B cell (primary cell): ENCODE measurements at regions not wholly inside any gene's neighbourhood (a gene's known extent, or its start where the extent isn't known, plus 50 kb on each side); places are given as distances from the start of the nearest gene placed in this dataset.

ENCODE experiments used
- ATAC-seq: fragments of 200-7000 bp; cut with Tn5 transposase; one replicate; pipeline ENCODE4 v1.10.0; 2021; ENCODE audit warnings: low read depth, mild to moderate bottlenecking, moderate number of reproducible peaks, moderate library complexity
- CTCF ChIA-PET: fragments of 350-600 bp; sonication (Branson Sonifier 250); formaldehyde crosslinking; loops from one replicate; lab custom pipeline; 2021; ENCODE audit warnings: antibody characterized with exemption, inconsistent platforms; lab: Charles Lee
- POLR2A ChIA-PET: fragments of 350-600 bp; sonication (Branson Sonifier 250); formaldehyde crosslinking; loops from one replicate; lab custom pipeline; 2021; ENCODE audit warnings: antibody characterized with exemption; lab: Charles Lee
- DNase-seq: peaks from one replicate; pipeline ENCODE4 v3.0.0; 2013
- H2AFZ ChIP-seq: 2 replicates; pipeline ENCODE4 v1.6.1; 2012; ENCODE audit warnings: mild to moderate bottlenecking, low read depth, low read length; ENCODE audit not compliant: insufficient read depth, poor library complexity, severe bottlenecking
- H3K27ac ChIP-seq, 2 donors: 1 replicate in 1 of 2; 2 replicates in 1 of 2; pipeline ENCODE4 v1.5.1; 2012 to 2013; ENCODE audit warnings: low read length in 2 of 2, mild to moderate bottlenecking in 2 of 2, moderate library complexity in 1 of 2
- H3K27me3 ChIP-seq, 4 experiments: fragments of 200-600 bp in 1 of 4; sonication (generic) in 1 of 4; replicated peaks in 1 of 4; 1 replicate in 2 of 4; 2 replicates in 2 of 4; pipeline versions ENCODE4 v1.6.1 to v1.7.0; 2013 to 2016; ENCODE audit warnings: low read length in 3 of 4, mild to moderate bottlenecking in 2 of 4, mixed read lengths in 1 of 4, moderate library complexity in 1 of 4; ENCODE audit not compliant: insufficient read depth in 4 of 4, control insufficient read depth in 3 of 4; ENCODE audit errors: control extremely low read depth in 1 of 4
- H3K36me3 ChIP-seq, 2 experiments: replicated peaks in 1 of 2; 1 replicate in 1 of 2; 2 replicates in 1 of 2; pipeline versions ENCODE4 v1.6.1 to v1.7.1; 2013; ENCODE audit warnings: low read length in 1 of 2; ENCODE audit not compliant: insufficient read depth in 2 of 2, control insufficient read depth in 1 of 2; ENCODE audit errors: control extremely low read depth in 1 of 2, extremely low read depth in 1 of 2
- H3K4me1 ChIP-seq, 2 donors: fragments of 200-600 bp in 1 of 2; sonication (generic) in 1 of 2; 1 replicate in 1 of 2; 2 replicates in 1 of 2; pipeline versions ENCODE4 v1.5.1 to v1.6.1; 2013 to 2017; ENCODE audit warnings: low read length in 2 of 2; ENCODE audit not compliant: control insufficient read depth in 2 of 2, insufficient read depth in 2 of 2
- H3K4me2 ChIP-seq: replicated peaks from 2 replicates; pipeline ENCODE3; 2012; ENCODE audit warnings: mild to moderate bottlenecking, low read depth, low read length; ENCODE audit not compliant: poor library complexity, severe bottlenecking
- H3K4me3 ChIP-seq, 5 experiments: fragments of 200-600 bp in 1 of 5; sonication (generic) in 1 of 5; 1 replicate in 3 of 5; 2 replicates in 2 of 5; pipeline versions ENCODE4 v1.5.1 to v1.7.0; 2011 to 2016; ENCODE audit warnings: low read length in 4 of 5, mild to moderate bottlenecking in 4 of 5, low read depth in 2 of 5, control low read depth in 1 of 5, moderate library complexity in 1 of 5; ENCODE audit not compliant: insufficient read depth in 1 of 5; ENCODE audit errors: control extremely low read depth in 1 of 5, extremely low read depth in 1 of 5
- H3K79me2 ChIP-seq: fragments of 200-600 bp; sonication (generic); one replicate; pipeline ENCODE4 v1.6.0; 2016; ENCODE audit warnings: low read length; ENCODE audit not compliant: control insufficient read depth, insufficient read depth
- H3K9ac ChIP-seq: fragments of 200-600 bp; sonication (generic); 2 replicates; pipeline ENCODE4 v1.6.1; 2017; ENCODE audit warnings: mild to moderate bottlenecking, low read length, moderate library complexity
- H3K9me3 ChIP-seq, 3 donors: one replicate each; pipeline versions ENCODE4 v1.6.1 to v1.7.1; 2013; ENCODE audit warnings: low read length in 2 of 3; ENCODE audit not compliant: control insufficient read depth in 2 of 3, insufficient read depth in 1 of 3; ENCODE audit errors: control extremely low read depth in 1 of 3
- H4K20me1 ChIP-seq: 2 replicates; pipeline ENCODE4 v1.6.0; 2012; ENCODE audit warnings: mild to moderate bottlenecking, low read length; ENCODE audit not compliant: insufficient read depth, control insufficient read depth, poor library complexity, severe bottlenecking
- H3K27ac Mint-ChIP-seq: one replicate; pipeline ENCODE4 v1.8.0; 2021; ENCODE audit warnings: mixed read lengths
- H3K27me3 Mint-ChIP-seq: one replicate; pipeline ENCODE4 v1.8.0; 2021; ENCODE audit warnings: mixed read lengths
- H3K4me1 Mint-ChIP-seq: one replicate; pipeline ENCODE4 v1.8.0; 2021; ENCODE audit warnings: mixed read lengths
- H3K4me3 Mint-ChIP-seq: one replicate; pipeline ENCODE4 v1.8.0; 2021; ENCODE audit warnings: mixed read lengths
- H3K9me3 Mint-ChIP-seq: one replicate; pipeline ENCODE4 v1.8.0; 2022; ENCODE audit warnings: mixed read lengths; ENCODE audit not compliant: insufficient read depth
- EZH2 ChIP-seq: IDR thresholded peaks from 2 replicates; pipeline ENCODE4 v1.6.1; 2012; ENCODE audit warnings: borderline replicate concordance, low read depth, mild to moderate bottlenecking, moderate library complexity, low read length; ENCODE audit not compliant: insufficient read depth, poor library complexity, severe bottlenecking
- WGBS: methylation state at CpG from one replicate; pipeline ENCODE4 v1.1.5; 2013; ENCODE audit warnings: missing lambda C conversion rate; ENCODE audit not compliant: insufficient coverage; 5-methylcytosine and 5-hydroxymethylcytosine counted together
- intact Hi-C: fragments of 100-400 bp; cut with micrococcal nuclease; formaldehyde crosslinking; loops from one replicate; pipeline ENCODE4 v1.10.0; 2022
- TF ChIP-seq, protein P1 (sequence below): fragments of 200-600 bp; IDR thresholded peaks from one replicate; pipeline ENCODE4 v1.8.0; 2022; ENCODE audit warnings: antibody characterized with exemption, mild to moderate bottlenecking

DNA sequence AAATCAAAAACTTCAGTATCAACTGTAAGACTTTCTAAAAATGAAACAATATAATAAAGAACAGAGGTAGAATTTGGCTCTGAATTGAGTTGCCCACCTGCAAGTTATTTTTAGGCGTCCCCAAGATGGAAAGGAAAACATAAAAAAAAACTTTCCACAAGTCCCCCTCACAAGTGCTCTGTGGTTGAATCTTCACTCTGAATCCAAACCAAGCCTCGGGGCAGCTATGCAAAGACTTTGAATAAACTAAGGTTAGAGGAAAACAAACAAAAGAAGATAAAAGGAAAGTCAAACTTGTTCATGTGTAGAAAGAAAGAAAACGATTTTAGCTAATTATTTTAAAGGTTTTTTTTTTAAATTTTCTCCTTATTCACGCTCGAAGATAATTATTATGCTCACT, 372.4 kb upstream of the SLIT2 start:
- no peak overlapping the region for H3K27ac ChIP-seq
- no peaks in the 10 kb centered on the region for H3K27me3 Mint-ChIP-seq
- H3K27ac Mint-ChIP-seq = no peak overlapping the region
- no peaks in the 10 kb centered on the region for H3K4me1 ChIP-seq
- H3K9ac ChIP-seq = no peak overlapping the region
- no peaks in the 10 kb centered on the region for H3K36me3 ChIP-seq
- H3K4me1 Mint-ChIP-seq = no peaks in the 10 kb centered on the region
- no peak overlapping the region for H3K4me3 ChIP-seq
- POLR2A ChIA-PET = no interaction called here
- H3K4me2 ChIP-seq = no peak overlapping the region
- DNase-seq (no peak), ATAC-seq (no peak)
- CTCF ChIA-PET = no interaction called here
- H4K20me1 ChIP-seq = no peaks in the 10 kb centered on the region
- no peak overlapping the region for H3K4me3 Mint-ChIP-seq
- H3K79me2 ChIP-seq = no peaks in the 10 kb centered on the region
- TF ChIP-seq, protein P1, sequence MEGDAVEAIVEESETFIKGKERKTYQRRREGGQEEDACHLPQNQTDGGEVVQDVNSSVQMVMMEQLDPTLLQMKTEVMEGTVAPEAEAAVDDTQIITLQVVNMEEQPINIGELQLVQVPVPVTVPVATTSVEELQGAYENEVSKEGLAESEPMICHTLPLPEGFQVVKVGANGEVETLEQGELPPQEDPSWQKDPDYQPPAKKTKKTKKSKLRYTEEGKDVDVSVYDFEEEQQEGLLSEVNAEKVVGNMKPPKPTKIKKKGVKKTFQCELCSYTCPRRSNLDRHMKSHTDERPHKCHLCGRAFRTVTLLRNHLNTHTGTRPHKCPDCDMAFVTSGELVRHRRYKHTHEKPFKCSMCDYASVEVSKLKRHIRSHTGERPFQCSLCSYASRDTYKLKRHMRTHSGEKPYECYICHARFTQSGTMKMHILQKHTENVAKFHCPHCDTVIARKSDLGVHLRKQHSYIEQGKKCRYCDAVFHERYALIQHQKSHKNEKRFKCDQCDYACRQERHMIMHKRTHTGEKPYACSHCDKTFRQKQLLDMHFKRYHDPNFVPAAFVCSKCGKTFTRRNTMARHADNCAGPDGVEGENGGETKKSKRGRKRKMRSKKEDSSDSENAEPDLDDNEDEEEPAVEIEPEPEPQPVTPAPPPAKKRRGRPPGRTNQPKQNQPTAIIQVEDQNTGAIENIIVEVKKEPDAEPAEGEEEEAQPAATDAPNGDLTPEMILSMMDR = no peak
- no peak for TF ChIP-seq EZH2
- WGBS = no CpG with 5 or more reads among the region's 5 CpGs
- H2AFZ ChIP-seq = no peak overlapping the region
- intact Hi-C loops = no loop called here
- peaks cover 5% of the 10 kb centered on the region for H3K9me3 Mint-ChIP-seq
- no peaks in the 10 kb centered on the region for H3K9me3 ChIP-seq
- H3K27me3 ChIP-seq = no peaks in the 10 kb centered on the region

- ChIA-PET POLR2A (no interaction called here), CTCF (no interaction called here)
- peaks cover 0 to 10% (median 0%) of the 10 kb centered on the region in 3 donors for H3K9me3 ChIP-seq
- no peak for TF ChIP-seq EZH2
- TF ChIP-seq, protein P1 = no peak
- H3K79me2 ChIP-seq = no peaks in the 10 kb centered on the region
- no peak overlapping the region for H3K4me3 Mint-ChIP-seq
- no peaks in the 10 kb centered on the region for H3K27me3 ChIP-seq
- no peak for DNase-seq
- H3K4me1 ChIP-seq = no peaks in the 10 kb centered on the region
- H3K36me3 ChIP-seq = no peaks in the 10 kb centered on the region
- no peaks in the 10 kb centered on the region for H3K27me3 Mint-ChIP-seq
- H3K4me3 ChIP-seq = no peak overlapping the region
- H3K27ac Mint-ChIP-seq = no peak overlapping the region
- H4K20me1 ChIP-seq = no peaks in the 10 kb centered on the region
- no peak overlapping the region for H3K27ac ChIP-seq
- no CpG with 5 or more reads among the region's 1 CpG for WGBS
- H3K4me1 Mint-ChIP-seq = no peaks in the 10 kb centered on the region
- intact Hi-C loops = no loop called here
- H3K9ac ChIP-seq = no peak overlapping the region
- peaks cover 9% of the 10 kb centered on the region for H3K9me3 Mint-ChIP-seq
- ATAC-seq = no peak
- no peak overlapping the region for H2AFZ ChIP-seq
- no peak overlapping the region for H3K4me2 ChIP-seq
Measured at GRCh38 chr4:19857991-19858390, 393.7 kb upstream of the SLIT2 start.
